ENCODE measurements at regions not wholly inside any gene's neighbourhood (a gene's known extent, or its start where the extent isn't known, plus 50 kb on each side); places are given as distances from the start of the nearest gene placed in this dataset.

- no peak for TF ChIP-seq EZH2 (optimal IDR thresholded peaks at IDR 0.05; ENCODE audit: low read depth, low read length)
- TF ChIP-seq CTCF (IDR thresholded peaks at IDR 0.05; ENCODE audit: low read length): no peak
Observed at GRCh38 chr4:15171725-15172124, 169.4 kb downstream of the CPEB2 start.
